HG02678 (cell line): ENCODE measurements at regions not wholly inside any gene's neighbourhood (a gene's known extent, or its start where the extent isn't known, plus 50 kb on each side); places are given as distances from the start of the nearest gene placed in this dataset.

ENCODE experiments used
- ATAC-seq: cut with Tn5 transposase; IDR thresholded peaks from one replicate; pipeline ENCODE4 v1.9.1; 2021; ENCODE audit warnings: mild to moderate bottlenecking, moderate library complexity; ENCODE audit not compliant: unreplicated experiment

GRCh38 chr9:108681851-108682590 lies 173.8 kb downstream of the ACTL7B start:
- ATAC-seq: no peak

GRCh38 chr9:108680946-108681345 lies 174.8 kb downstream of the ACTL7B start:
- no peak for ATAC-seq

GRCh38 chr9:108677776-108678175 lies 178.0 kb downstream of the ACTL7B start:
- no peak for ATAC-seq

- ATAC-seq: no peak
Measured at GRCh38 chr9:108676355-108676754, 179.4 kb downstream of the ACTL7B start.

GRCh38 chr9:108675708-108676107 lies 180.1 kb downstream of the ACTL7B start:
- ATAC-seq: no peak

GRCh38 chr9:108674766-108675530 lies 180.8 kb downstream of the ACTL7B start:
- ATAC-seq: no peak

GRCh38 chr9:108673386-108673785 lies 182.4 kb downstream of the ACTL7B start:
- no peak for ATAC-seq

GRCh38 chr9:108672475-108673190 lies 183.2 kb downstream of the ACTL7B start:
- no peak for ATAC-seq

- no peak for ATAC-seq
Measured at GRCh38 chr9:108671794-108672193, 184.0 kb downstream of the ACTL7B start.

- ATAC-seq: no peak
Measured at GRCh38 chr9:108671176-108671575, 184.6 kb downstream of the ACTL7B start.

- ATAC-seq: no peak
Measured at GRCh38 chr9:108668938-108669335, 186.8 kb downstream of the ACTL7B start.

GRCh38 chr9:108668191-108668937 lies 187.4 kb downstream of the ACTL7B start:
- no peak for ATAC-seq

- no peak for ATAC-seq
Measured at GRCh38 chr9:108666240-108666784, 189.5 kb downstream of the ACTL7B start.

GRCh38 chr9:108665521-108666239 lies 190.1 kb downstream of the ACTL7B start:
- no peak for ATAC-seq

GRCh38 chr9:108664309-108665255 lies 191.2 kb downstream of the ACTL7B start:
- no peak for ATAC-seq

- no peak for ATAC-seq
Measured at GRCh38 chr9:108663422-108663821, 192.4 kb downstream of the ACTL7B start.

- no peak for ATAC-seq
Measured at GRCh38 chr9:108662956-108663355, 192.8 kb downstream of the ACTL7B start.

- ATAC-seq: no peak
Measured at GRCh38 chr9:108662091-108662875, 193.5 kb downstream of the ACTL7B start.
